AG08395 (cell line): ENCODE measurements at regions not wholly inside any gene's neighbourhood (a gene's known extent, or its start where the extent isn't known, plus 50 kb on each side); places are given as distances from the start of the nearest gene placed in this dataset.
"Not testable (repeated sequence)": the region's sequence is repeated elsewhere in the genome, so short reads cannot be mapped to it uniquely, and the experiment has no call there.

Experiments
- DNase-seq: peaks from one replicate; pipeline ENCODE4 v3.0.0; 2012; ENCODE audit warnings: mixed read lengths, low spot score

- DNase-seq: no peak
These were observed 171.8 kb upstream of the WSCD1 start for GRCh38 chr17:5898406-5898805.

- DNase-seq: no peak
These were observed 170.5 kb upstream of the WSCD1 start for GRCh38 chr17:5899496-5900195.

- no peak for DNase-seq
These were observed 168.4 kb upstream of the WSCD1 start for GRCh38 chr17:5901731-5902130.

GRCh38 chr17:5902181-5903140 lies 167.7 kb upstream of the WSCD1 start:
- DNase-seq: no peak

- no peak for DNase-seq
These were observed 158.3 kb upstream of the WSCD1 start for GRCh38 chr17:5911919-5912318.

- no peak for DNase-seq
These were observed 157.1 kb upstream of the WSCD1 start for GRCh38 chr17:5913032-5913531.

GRCh38 chr17:5913641-5914040 lies 156.5 kb upstream of the WSCD1 start:
- DNase-seq: no peak

GRCh38 chr17:5915337-5915736 lies 154.8 kb upstream of the WSCD1 start:
- no peak for DNase-seq

GRCh38 chr17:5919089-5919488 lies 151.1 kb upstream of the WSCD1 start:
- DNase-seq: no peak

- DNase-seq: peak; percentile 12
These were observed 148.5 kb upstream of the WSCD1 start for GRCh38 chr17:5921512-5922282.

- DNase-seq: no peak
These were observed 147.7 kb upstream of the WSCD1 start for GRCh38 chr17:5922476-5922875.

GRCh38 chr17:5929721-5930120 lies 140.5 kb upstream of the WSCD1 start:
- no peak for DNase-seq

GRCh38 chr17:5930555-5930954 lies 139.6 kb upstream of the WSCD1 start:
- not testable (repeated sequence) for DNase-seq

GRCh38 chr17:5931616-5932015 lies 138.6 kb upstream of the WSCD1 start:
- no peak for DNase-seq

GRCh38 chr17:5933430-5933829 lies 136.7 kb upstream of the WSCD1 start:
- no peak for DNase-seq

GRCh38 chr17:5941258-5941657 lies 128.9 kb upstream of the WSCD1 start:
- no peak for DNase-seq

GRCh38 chr17:5942687-5943086 lies 127.5 kb upstream of the WSCD1 start:
- no peak for DNase-seq

GRCh38 chr17:5943232-5943631 lies 126.9 kb upstream of the WSCD1 start:
- DNase-seq: no peak

- DNase-seq: no peak
These were observed 126.2 kb upstream of the WSCD1 start for GRCh38 chr17:5943982-5944381.

- no peak for DNase-seq
These were observed 122.4 kb upstream of the WSCD1 start for GRCh38 chr17:5947701-5948180.

GRCh38 chr17:5948811-5949210 lies 121.4 kb upstream of the WSCD1 start:
- no peak for DNase-seq

- no peak for DNase-seq
These were observed 119.3 kb upstream of the WSCD1 start for GRCh38 chr17:5950878-5951277.
